Thoracic aorta (tissue), 2 donors: ENCODE measurements at regions not wholly inside any gene's neighbourhood (a gene's known extent, or its start where the extent isn't known, plus 50 kb on each side); places are given as distances from the start of the nearest gene placed in this dataset.

Experiments
- ATAC-seq: fragments of 150-250 bp; one replicate; pipeline ENCODE4 v1.8.0; 2017; ENCODE audit warnings: low read depth; ENCODE audit not compliant: insufficient number of reproducible peaks, low FRiP score
- DNase-seq: peaks from one replicate; pipeline ENCODE4 v3.0.0-alpha.2; 2020; ENCODE audit warnings: low spot score
- H3K27ac ChIP-seq, 2 donors: fragments of 200-600 bp; sonication (generic); 1 replicate in 1 of 2; 2 replicates in 1 of 2; pipeline ENCODE4 v1.5.1; 2016; ENCODE audit warnings: mild to moderate bottlenecking in 2 of 2, moderate library complexity in 2 of 2
- H3K27me3 ChIP-seq: fragments of 200-600 bp; sonication (generic); replicated peaks from 2 replicates; pipeline ENCODE4 v1.6.0; 2016; ENCODE audit warnings: mild to moderate bottlenecking; ENCODE audit not compliant: insufficient read depth
- H3K36me3 ChIP-seq: fragments of 200-600 bp; sonication (generic); one replicate; pipeline ENCODE4 v1.5.1; 2016
- H3K4me1 ChIP-seq, 2 donors: fragments of 200-600 bp; sonication (generic); 1 replicate in 1 of 2; 2 replicates in 1 of 2; pipeline versions ENCODE4 v1.5.1 to v1.6.0; 2016; ENCODE audit warnings: low read depth in 2 of 2, mild to moderate bottlenecking in 1 of 2; ENCODE audit not compliant: control insufficient read depth in 1 of 2
- H3K4me3 ChIP-seq: fragments of 200-600 bp; sonication (generic); 2 replicates; pipeline ENCODE4 v1.5.1; 2016; ENCODE audit warnings: mild to moderate bottlenecking
- H3K9me3 ChIP-seq: fragments of 200-600 bp; sonication (generic); 2 replicates; pipeline ENCODE4 v1.5.1; 2016
- TF ChIP-seq, protein P1 (sequence below): fragments of 200-600 bp; sonication (generic); IDR thresholded peaks from one replicate; pipeline ENCODE4 v1.5.1; 2019; ENCODE audit warnings: antibody characterized with exemption

DNA sequence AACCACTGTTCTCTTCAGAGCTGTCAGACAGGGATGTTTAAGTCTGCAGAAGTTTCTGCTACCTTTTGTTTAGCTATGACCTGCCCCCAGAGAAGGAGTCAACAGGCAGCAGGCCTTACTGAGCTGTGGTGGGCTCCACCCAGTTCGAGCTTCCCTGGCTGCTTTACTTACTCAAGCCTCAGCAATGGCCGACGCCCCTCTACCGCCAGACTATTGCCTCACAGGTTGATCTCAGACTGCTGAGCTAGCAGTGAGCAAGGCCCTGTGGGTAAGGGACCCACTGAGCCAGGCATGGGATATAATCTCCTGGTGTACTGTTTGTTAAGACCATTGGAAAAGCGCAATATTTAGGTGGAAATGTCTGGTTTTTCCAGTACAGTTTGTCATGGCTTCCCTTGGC lies 229.6 kb downstream of the TMEM167A start:
- DNase-seq (no peak), ATAC-seq (no peak)
- Histone ChIP-seq H3K4me1 (no peaks in the 10 kb centered on the region), H3K36me3 (no peaks in the 10 kb centered on the region), H3K9me3 (no peaks in the 10 kb centered on the region), H3K4me3 (no peak overlapping the region), H3K27me3 (no peaks in the 10 kb centered on the region), H3K27ac (no peak overlapping the region)
- TF ChIP-seq, protein P1, sequence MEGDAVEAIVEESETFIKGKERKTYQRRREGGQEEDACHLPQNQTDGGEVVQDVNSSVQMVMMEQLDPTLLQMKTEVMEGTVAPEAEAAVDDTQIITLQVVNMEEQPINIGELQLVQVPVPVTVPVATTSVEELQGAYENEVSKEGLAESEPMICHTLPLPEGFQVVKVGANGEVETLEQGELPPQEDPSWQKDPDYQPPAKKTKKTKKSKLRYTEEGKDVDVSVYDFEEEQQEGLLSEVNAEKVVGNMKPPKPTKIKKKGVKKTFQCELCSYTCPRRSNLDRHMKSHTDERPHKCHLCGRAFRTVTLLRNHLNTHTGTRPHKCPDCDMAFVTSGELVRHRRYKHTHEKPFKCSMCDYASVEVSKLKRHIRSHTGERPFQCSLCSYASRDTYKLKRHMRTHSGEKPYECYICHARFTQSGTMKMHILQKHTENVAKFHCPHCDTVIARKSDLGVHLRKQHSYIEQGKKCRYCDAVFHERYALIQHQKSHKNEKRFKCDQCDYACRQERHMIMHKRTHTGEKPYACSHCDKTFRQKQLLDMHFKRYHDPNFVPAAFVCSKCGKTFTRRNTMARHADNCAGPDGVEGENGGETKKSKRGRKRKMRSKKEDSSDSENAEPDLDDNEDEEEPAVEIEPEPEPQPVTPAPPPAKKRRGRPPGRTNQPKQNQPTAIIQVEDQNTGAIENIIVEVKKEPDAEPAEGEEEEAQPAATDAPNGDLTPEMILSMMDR: no peak

DNA sequence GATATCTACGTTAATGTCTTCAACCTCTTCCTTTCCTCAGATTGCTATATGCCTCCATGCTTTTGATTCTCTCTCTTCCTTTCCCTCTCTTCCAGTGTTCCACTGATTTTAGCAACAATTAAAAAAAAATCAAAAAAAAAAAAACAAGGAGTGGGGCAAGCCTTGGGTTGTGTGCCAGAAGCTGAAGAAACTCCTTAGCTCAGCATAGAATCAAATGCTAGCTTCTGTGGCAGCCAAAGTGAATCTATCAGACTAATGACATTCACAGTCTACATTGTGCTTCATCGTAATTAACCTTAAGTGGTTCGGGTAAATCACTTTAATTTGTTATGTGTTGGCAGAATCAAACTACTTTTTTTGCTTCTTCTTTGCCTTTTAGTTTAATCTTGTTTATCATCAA lies 237.3 kb downstream of the TMEM167A start:
- TF ChIP-seq, protein P1: no peak
- Histone ChIP-seq H3K27ac (no peak overlapping the region), H3K36me3 (no peaks in the 10 kb centered on the region), H3K4me1 (no peaks in the 10 kb centered on the region), H3K4me3 (no peak overlapping the region), H3K9me3 (no peaks in the 10 kb centered on the region), H3K27me3 (no peaks in the 10 kb centered on the region)
- DNase-seq (no peak), ATAC-seq (no peak)

DNA sequence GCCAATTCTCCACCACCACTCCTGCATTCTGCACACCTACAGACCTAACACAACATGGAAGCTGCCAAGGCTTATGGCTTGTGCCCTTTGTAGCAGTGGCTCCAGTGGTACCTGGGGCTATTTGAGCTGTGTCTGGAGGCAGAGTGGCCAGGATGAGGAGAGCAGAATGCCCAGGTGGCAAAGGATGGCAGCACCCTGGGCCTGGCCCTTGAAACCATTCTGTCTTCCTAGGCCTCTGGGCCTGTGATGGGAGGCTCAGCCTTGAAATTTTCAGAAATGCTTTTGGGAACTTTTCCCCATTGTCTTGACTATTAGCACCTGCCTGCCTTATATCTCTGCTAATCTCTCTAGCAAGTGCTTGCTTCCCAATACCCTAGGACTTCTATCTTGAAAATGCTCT lies 241.7 kb downstream of the TMEM167A start:
- no peak for ATAC-seq
- Histone ChIP-seq H3K4me3 (no peak overlapping the region), H3K4me1 (no peaks in the 10 kb centered on the region), H3K9me3 (no peaks in the 10 kb centered on the region), H3K27ac (no peak overlapping the region), H3K36me3 (no peaks in the 10 kb centered on the region), H3K27me3 (no peaks in the 10 kb centered on the region)
- TF ChIP-seq, protein P1: no peak
- no peak for DNase-seq

DNA sequence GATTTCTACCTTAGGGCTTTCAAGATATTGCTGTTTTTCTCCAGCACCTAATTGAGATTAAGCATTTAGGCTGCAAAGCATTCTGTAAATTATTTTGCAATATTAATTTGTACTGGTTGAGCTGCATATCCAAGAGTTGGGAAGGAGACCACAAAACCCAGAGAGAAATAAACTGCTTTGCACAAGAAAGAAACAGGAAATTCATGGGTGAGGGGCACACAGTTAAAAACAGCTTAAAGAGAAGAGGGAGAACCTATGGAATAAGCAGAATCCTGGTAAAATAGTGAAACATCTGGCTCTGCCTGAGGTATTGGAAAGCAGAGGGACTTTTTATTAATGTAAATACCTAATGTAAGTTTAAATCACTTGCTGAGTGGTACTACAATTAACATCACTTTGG lies 243.0 kb downstream of the TMEM167A start:
- no peak for ATAC-seq
- H3K27ac ChIP-seq: no peak overlapping the region
- H3K4me1 ChIP-seq: no peaks in the 10 kb centered on the region
- H3K27me3 ChIP-seq: no peaks in the 10 kb centered on the region
- no peak overlapping the region for H3K4me3 ChIP-seq
- no peak for DNase-seq
- H3K36me3 ChIP-seq: no peaks in the 10 kb centered on the region
- no peaks in the 10 kb centered on the region for H3K9me3 ChIP-seq
- TF ChIP-seq, protein P1: no peak

DNA sequence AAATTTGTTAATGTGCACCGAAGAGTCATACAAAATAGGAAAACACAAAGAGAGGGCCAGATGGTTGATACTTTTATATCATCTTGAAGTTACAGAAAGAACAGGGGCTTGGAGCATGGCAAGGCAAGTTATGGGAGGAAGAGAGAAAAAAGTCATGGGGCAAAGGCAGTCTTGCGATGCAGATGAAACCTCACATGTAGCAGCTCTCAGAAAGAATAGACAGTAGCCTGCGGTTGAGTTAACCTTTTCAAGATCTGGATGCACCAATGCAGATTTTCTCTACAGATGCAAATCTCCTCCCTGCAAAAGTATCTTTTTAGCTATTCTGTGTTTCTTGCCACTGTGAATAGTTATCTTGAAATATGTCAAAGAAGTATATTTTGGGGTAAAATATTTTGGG lies 243.9 kb downstream of the TMEM167A start:
- no peak for DNase-seq

More for the DNA sequence above, 243.9 kb downstream of the TMEM167A start:
- Histone ChIP-seq H3K27me3 (no peaks in the 10 kb centered on the region), H3K4me1 (no peaks in the 10 kb centered on the region), H3K36me3 (no peaks in the 10 kb centered on the region), H3K27ac (no peak overlapping the region), H3K4me3 (no peak overlapping the region), H3K9me3 (no peaks in the 10 kb centered on the region)
- TF ChIP-seq, protein P1: no peak
- ATAC-seq: no peak
